Peyer's patch (tissue), 4 donors: ENCODE measurements at regions not wholly inside any gene's neighbourhood (a gene's known extent, or its start where the extent isn't known, plus 50 kb on each side); places are given as distances from the start of the nearest gene placed in this dataset.

Experiments
- DNase-seq, 3 donors: peaks; one replicate each; pipeline ENCODE4 v3.0.0-alpha.2; 2017 to 2019
- H3K27ac ChIP-seq, 4 donors: fragments of 200-600 bp; sonication (generic); one replicate each; pipeline ENCODE4 v1.5.1; 2016 to 2019
- H3K27me3 ChIP-seq, 2 donors: fragments of 200-600 bp; sonication (generic); one replicate each; pipeline ENCODE4 v1.5.1; 2019
- H3K36me3 ChIP-seq, 3 donors: fragments of 200-600 bp; sonication (generic); one replicate each; pipeline ENCODE4 v1.5.1; 2016 to 2019
- H3K4me1 ChIP-seq, 4 donors: fragments of 200-600 bp; sonication (generic); one replicate each; pipeline ENCODE4 v1.5.1; 2016 to 2019
- H3K4me3 ChIP-seq, 4 donors: fragments of 200-600 bp; sonication (generic); 1 replicate in 3 of 4; 2 replicates in 1 of 4; pipeline ENCODE4 v1.5.1; 2016 to 2019; ENCODE audit warnings: mild to moderate bottlenecking in 1 of 4
- H3K9me3 ChIP-seq, 4 donors: fragments of 200-600 bp; sonication (generic); one replicate each; pipeline ENCODE4 v1.5.1; 2016 to 2019; ENCODE audit warnings: mild to moderate bottlenecking in 1 of 4
- CTCF ChIP-seq, 6 experiments: fragments of 450-650 bp in 4 of 6; fragments of 200-600 bp in 2 of 6; sonication (generic) in 1 of 6; IDR thresholded peaks; one replicate each; pipeline ENCODE4 v1.5.1; 2017 to 2019; ENCODE audit warnings: antibody characterized with exemption in 6 of 6, mild to moderate bottlenecking in 3 of 6, moderate library complexity in 1 of 6
- POLR2A ChIP-seq, 2 donors: fragments of 450-650 bp; IDR thresholded peaks; one replicate each; pipeline ENCODE4 v1.5.1; 2017; ENCODE audit warnings: antibody characterized with exemption in 2 of 2, mild to moderate bottlenecking in 2 of 2, moderate library complexity in 2 of 2

- no peak for TF ChIP-seq CTCF (IDR thresholded peaks at IDR 0.05)
- Histone ChIP-seq H3K4me1 (no peaks in the 10 kb centered on the region), H3K4me3 (no peak overlapping the region), H3K27me3 (no peaks in the 10 kb centered on the region), H3K36me3 (no peaks in the 10 kb centered on the region), H3K9me3 (no peaks in the 10 kb centered on the region), H3K27ac (no peak overlapping the region)
- no peak for DNase-seq
Measured at GRCh38 chr14:89543425-89543790, 126.4 kb upstream of the FOXN3 start.

- TF ChIP-seq POLR2A (IDR thresholded peaks at IDR 0.05) (no peak), CTCF (IDR thresholded peaks at IDR 0.05) (no peak)
- Histone ChIP-seq H3K36me3 (no peaks in the 10 kb centered on the region), H3K27ac (no peak overlapping the region), H3K27me3 (no peaks in the 10 kb centered on the region), H3K4me3 (no peak overlapping the region), H3K4me1 (no peaks in the 10 kb centered on the region), H3K9me3 (no peaks in the 10 kb centered on the region)
- no peak for DNase-seq
Measured at GRCh38 chr14:89542786-89543424, 125.9 kb upstream of the FOXN3 start.

- H3K27ac ChIP-seq, result no peak overlapping the region
- no peaks in the 10 kb centered on the region for H3K9me3 ChIP-seq
- H3K4me1 ChIP-seq, result no peaks in the 10 kb centered on the region
- DNase-seq, result no peak
- H3K27me3 ChIP-seq, result no peaks in the 10 kb centered on the region
- H3K36me3 ChIP-seq, result no peaks in the 10 kb centered on the region
- no peak for TF ChIP-seq POLR2A (IDR thresholded peaks at IDR 0.05)
- TF ChIP-seq CTCF (IDR thresholded peaks at IDR 0.05), result no peak
- H3K4me3 ChIP-seq, result no peak overlapping the region
Measured at GRCh38 chr14:89540830-89541470, 123.9 kb upstream of the FOXN3 start.

- Histone ChIP-seq H3K9me3 (no peaks in the 10 kb centered on the region), H3K4me1 (no peaks in the 10 kb centered on the region), H3K4me3 (no peak overlapping the region), H3K27ac (no peak overlapping the region), H3K27me3 (no peaks in the 10 kb centered on the region), H3K36me3 (no peaks in the 10 kb centered on the region)
- TF ChIP-seq CTCF (IDR thresholded peaks at IDR 0.05), result no peak
- TF ChIP-seq POLR2A (IDR thresholded peaks at IDR 0.05), result no peak
- no peak for DNase-seq
Measured at GRCh38 chr14:89540009-89540829, 123.2 kb upstream of the FOXN3 start.

GRCh38 chr14:89537911-89538310, 120.9 kb upstream of the FOXN3 start:
- no peak for DNase-seq
- Histone ChIP-seq H3K36me3 (no peaks in the 10 kb centered on the region), H3K9me3 (no peaks in the 10 kb centered on the region), H3K4me1 (no peaks in the 10 kb centered on the region), H3K4me3 (no peak overlapping the region), H3K27me3 (no peaks in the 10 kb centered on the region), H3K27ac (no peak overlapping the region)
- TF ChIP-seq CTCF (IDR thresholded peaks at IDR 0.05) (no peak), POLR2A (IDR thresholded peaks at IDR 0.05) (no peak)
